ENCODE measurements at regions not wholly inside any gene's neighbourhood (a gene's known extent, or its start where the extent isn't known, plus 50 kb on each side); places are given as distances from the start of the nearest gene placed in this dataset.

DNA sequence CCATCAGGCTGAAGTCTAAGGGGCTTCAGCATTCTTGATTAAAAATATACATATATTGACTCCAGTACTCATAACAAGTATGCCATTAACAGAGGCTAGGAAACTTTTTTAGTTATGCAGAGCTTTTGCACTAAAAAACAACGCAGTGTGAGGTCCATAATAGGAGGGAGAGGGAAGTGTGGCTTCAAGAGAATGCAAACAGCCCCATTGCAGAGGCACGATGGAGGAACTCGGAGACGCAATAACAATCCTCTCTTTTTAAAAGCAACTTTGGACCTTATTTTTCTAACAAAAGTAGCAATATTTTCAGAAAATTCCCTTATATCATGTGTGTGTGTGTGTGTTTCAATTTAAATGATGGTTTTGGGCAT is 150.0 kb upstream of the PTCH1 start:
- Histone ChIP-seq H3K27ac (ENCODE audit: low read length) (no peak overlapping the region), H3K9me3 (ENCODE audit: control insufficient read depth in 1 of 2, low read length in 2 of 2) (no peaks in the 10 kb centered on the region), H3K36me3 (ENCODE audit: control insufficient read depth in 1 of 2, insufficient read depth in 2 of 2, low read length in 2 of 2) (no peaks in the 10 kb centered on the region), H3K27me3 (ENCODE audit: low read depth, low read length) (peaks cover 3% of the 10 kb centered on the region), H3K4me3 (ENCODE audit: low read depth in 1 of 2, low read length in 2 of 2) (no peak overlapping the region), H3K4me1 (ENCODE audit: control insufficient read depth in 1 of 2, insufficient read depth in 2 of 2, low read length in 2 of 2) (no peaks in the 10 kb centered on the region)

DNA sequence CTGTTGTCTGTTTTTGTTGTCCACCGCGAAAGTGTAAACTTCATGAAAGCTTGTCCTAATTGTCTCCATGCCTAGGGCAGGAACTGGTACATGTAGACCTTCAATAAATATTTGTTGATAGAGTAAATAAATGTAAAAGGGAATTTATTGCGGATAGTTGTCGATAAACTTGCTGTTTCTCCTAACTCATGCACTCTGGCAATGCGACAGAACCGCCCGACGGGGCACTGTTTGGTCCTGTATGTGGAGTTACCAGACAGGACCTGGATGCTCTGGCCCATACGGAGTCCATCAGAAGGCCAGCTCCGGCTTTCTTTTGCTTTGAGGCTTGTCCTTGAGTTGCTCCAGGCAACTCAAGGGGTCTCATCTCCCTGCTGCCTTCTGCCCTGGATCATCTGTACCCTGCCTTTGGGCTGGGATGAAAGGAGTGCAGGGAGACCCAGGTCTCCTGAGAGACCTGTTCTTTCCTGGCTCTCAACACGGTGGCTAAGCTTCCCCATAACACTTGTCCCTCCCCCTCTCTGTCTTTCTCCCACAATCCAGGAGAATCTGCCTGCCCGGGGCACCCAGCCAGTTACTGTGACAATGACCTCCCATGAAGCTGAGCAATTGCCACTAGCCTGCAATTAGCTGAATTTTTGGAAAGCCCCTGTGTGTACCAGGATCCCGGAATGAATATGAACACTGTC is 149.5 kb upstream of the PTCH1 start:
- no peak overlapping the region for H3K4me3 ChIP-seq (ENCODE audit: low read depth in 1 of 2, low read length in 2 of 2)
- peaks cover 3% of the 10 kb centered on the region for H3K27me3 ChIP-seq (ENCODE audit: low read depth, low read length)
- H3K9me3 ChIP-seq (ENCODE audit: control insufficient read depth in 1 of 2, low read length in 2 of 2), result no peaks in the 10 kb centered on the region
- H3K27ac ChIP-seq (ENCODE audit: low read length), result no peak overlapping the region
- H3K36me3 ChIP-seq (ENCODE audit: control insufficient read depth in 1 of 2, insufficient read depth in 2 of 2, low read length in 2 of 2), result no peaks in the 10 kb centered on the region
- no peaks in the 10 kb centered on the region for H3K4me1 ChIP-seq (ENCODE audit: control insufficient read depth in 1 of 2, insufficient read depth in 2 of 2, low read length in 2 of 2)

DNA sequence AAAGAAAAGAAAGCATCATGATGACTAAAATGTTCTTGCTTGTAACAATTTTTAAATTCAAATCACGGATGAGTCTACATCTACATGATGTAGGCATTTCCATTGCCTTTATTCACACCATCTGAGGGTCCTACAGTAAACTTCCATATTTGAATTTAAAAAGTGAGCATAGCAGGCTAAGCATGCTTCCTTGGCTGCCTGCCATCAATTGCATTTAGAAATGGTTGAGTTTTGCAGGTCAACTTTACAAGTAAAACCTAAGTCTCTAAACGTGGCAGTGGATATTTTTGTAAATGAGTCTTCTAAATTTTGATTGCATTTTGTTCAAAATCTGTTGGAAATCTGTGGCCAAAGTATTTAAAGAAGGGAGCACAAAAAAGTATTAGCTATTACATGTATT is 136.5 kb upstream of the PTCH1 start:
- no peaks in the 10 kb centered on the region for H3K9me3 ChIP-seq (ENCODE audit: control insufficient read depth in 1 of 2, low read length in 2 of 2)
- H3K27me3 ChIP-seq (ENCODE audit: low read depth, low read length), result no peaks in the 10 kb centered on the region
- no peak overlapping the region for H3K27ac ChIP-seq (ENCODE audit: low read length)
- H3K36me3 ChIP-seq (ENCODE audit: control insufficient read depth in 1 of 2, insufficient read depth in 2 of 2, low read length in 2 of 2), result no peaks in the 10 kb centered on the region
- H3K4me3 ChIP-seq (ENCODE audit: low read depth in 1 of 2, low read length in 2 of 2), result no peak overlapping the region
- H3K4me1 ChIP-seq (ENCODE audit: control insufficient read depth in 1 of 2, insufficient read depth in 2 of 2, low read length in 2 of 2), result no peaks in the 10 kb centered on the region

DNA sequence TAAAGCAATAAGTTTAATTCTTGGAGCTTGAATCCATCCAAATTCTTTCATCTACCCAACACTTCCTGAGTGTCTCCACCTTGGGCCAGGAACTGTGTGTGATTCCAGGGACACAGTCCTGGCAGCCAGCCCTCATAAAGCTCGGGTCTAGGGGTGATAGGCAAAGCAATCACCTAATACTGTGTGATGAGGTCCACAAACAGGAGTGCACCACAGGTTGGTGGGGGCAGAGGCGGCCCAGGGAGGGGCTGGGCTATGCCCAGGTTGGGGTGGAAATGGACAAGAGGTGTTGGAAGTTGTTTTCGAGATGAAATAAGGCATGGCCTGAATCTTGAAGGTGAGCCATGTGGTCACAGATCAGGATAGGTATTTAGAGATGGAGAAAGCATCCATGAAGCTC is 133.9 kb upstream of the PTCH1 start:
- Histone ChIP-seq H3K27me3 (ENCODE audit: low read depth, low read length) (no peaks in the 10 kb centered on the region), H3K4me3 (ENCODE audit: low read depth in 1 of 2, low read length in 2 of 2) (no peak overlapping the region), H3K4me1 (ENCODE audit: control insufficient read depth in 1 of 2, insufficient read depth in 2 of 2, low read length in 2 of 2) (no peaks in the 10 kb centered on the region), H3K9me3 (ENCODE audit: control insufficient read depth in 1 of 2, low read length in 2 of 2) (no peaks in the 10 kb centered on the region), H3K27ac (ENCODE audit: low read length) (no peak overlapping the region), H3K36me3 (ENCODE audit: control insufficient read depth in 1 of 2, insufficient read depth in 2 of 2, low read length in 2 of 2) (no peaks in the 10 kb centered on the region)

DNA sequence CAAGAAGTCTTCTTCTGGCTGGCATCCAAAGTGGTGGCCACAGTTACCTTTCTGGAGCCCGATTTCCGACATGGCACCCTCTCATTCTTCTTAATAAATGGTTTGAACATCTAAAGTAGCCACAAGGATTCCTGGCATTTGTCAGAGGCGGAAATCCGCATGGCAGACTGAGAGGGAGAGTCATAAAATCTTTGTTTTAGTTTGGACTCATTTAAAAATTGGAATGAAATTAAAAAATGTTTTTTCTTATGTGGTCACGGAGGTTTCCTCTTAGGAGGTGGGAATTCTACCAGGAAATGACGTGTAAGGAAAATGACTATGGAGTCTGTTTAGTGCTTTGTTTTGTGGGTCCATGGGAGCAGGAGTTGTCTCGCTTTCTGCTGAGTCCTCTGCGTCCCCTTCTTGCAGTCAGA is 133.0 kb upstream of the PTCH1 start:
- Histone ChIP-seq H3K27ac (ENCODE audit: low read length) (no peak overlapping the region), H3K36me3 (ENCODE audit: control insufficient read depth in 1 of 2, insufficient read depth in 2 of 2, low read length in 2 of 2) (no peaks in the 10 kb centered on the region), H3K27me3 (ENCODE audit: low read depth, low read length) (no peaks in the 10 kb centered on the region), H3K9me3 (ENCODE audit: control insufficient read depth in 1 of 2, low read length in 2 of 2) (no peaks in the 10 kb centered on the region), H3K4me3 (ENCODE audit: low read depth in 1 of 2, low read length in 2 of 2) (no peak overlapping the region), H3K4me1 (ENCODE audit: control insufficient read depth in 1 of 2, insufficient read depth in 2 of 2, low read length in 2 of 2) (no peaks in the 10 kb centered on the region)

DNA sequence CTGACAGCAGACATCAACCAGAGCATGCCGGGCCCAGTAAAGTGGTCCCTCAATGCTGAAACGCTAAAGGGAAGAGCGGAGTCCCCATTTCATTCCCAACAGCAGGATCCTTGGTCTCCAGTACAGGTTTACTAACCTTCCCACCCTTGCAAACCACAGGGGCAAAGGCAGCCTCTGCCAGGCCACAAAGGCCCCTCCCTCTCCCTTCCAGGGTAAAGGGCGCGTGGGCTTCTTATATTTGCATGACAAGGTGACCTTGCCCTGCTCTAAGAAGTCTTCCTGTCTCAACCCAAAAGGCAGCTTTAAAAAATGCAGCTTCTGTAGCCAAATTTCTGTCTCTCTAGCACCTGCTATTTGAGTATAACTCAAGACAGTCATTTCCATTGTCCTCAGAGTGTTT is 131.5 kb upstream of the PTCH1 start:
- Histone ChIP-seq H3K4me1 (ENCODE audit: control insufficient read depth in 1 of 2, insufficient read depth in 2 of 2, low read length in 2 of 2) (no peaks in the 10 kb centered on the region), H3K27me3 (ENCODE audit: low read depth, low read length) (no peaks in the 10 kb centered on the region), H3K4me3 (ENCODE audit: low read depth in 1 of 2, low read length in 2 of 2) (no peak overlapping the region), H3K36me3 (ENCODE audit: control insufficient read depth in 1 of 2, insufficient read depth in 2 of 2, low read length in 2 of 2) (no peaks in the 10 kb centered on the region), H3K9me3 (ENCODE audit: control insufficient read depth in 1 of 2, low read length in 2 of 2) (no peaks in the 10 kb centered on the region), H3K27ac (ENCODE audit: low read length) (no peak overlapping the region)

DNA sequence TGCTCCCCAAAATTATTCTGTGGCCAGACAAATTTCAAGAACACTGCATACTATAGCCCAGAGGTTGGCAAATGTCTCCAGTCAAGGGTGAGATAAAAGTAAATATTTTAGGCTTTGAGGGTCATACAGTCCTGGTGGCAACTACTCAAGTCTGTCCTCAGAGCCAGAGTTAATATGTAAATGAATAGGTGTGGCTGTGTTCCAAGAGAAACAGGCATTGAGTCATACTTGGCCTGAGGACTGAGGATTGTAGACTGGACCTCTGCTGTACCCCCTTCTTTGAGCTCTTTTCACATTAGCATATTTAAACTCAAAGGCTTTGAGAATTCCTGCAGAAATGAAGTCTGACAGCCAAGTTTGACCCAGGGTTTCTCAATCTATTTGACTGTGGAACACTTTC is 129.2 kb upstream of the PTCH1 start:
- H3K4me1 ChIP-seq (ENCODE audit: control insufficient read depth in 1 of 2, insufficient read depth in 2 of 2, low read length in 2 of 2), result no peaks in the 10 kb centered on the region
- no peaks in the 10 kb centered on the region for H3K27me3 ChIP-seq (ENCODE audit: low read depth, low read length)
- no peak overlapping the region for H3K4me3 ChIP-seq (ENCODE audit: low read depth in 1 of 2, low read length in 2 of 2)
- H3K36me3 ChIP-seq (ENCODE audit: control insufficient read depth in 1 of 2, insufficient read depth in 2 of 2, low read length in 2 of 2), result no peaks in the 10 kb centered on the region
- H3K27ac ChIP-seq (ENCODE audit: low read length), result no peak overlapping the region
- peaks cover 0 to 3% of the 10 kb centered on the region in 2 donors for H3K9me3 ChIP-seq (ENCODE audit: control insufficient read depth in 1 of 2, low read length in 2 of 2)

DNA sequence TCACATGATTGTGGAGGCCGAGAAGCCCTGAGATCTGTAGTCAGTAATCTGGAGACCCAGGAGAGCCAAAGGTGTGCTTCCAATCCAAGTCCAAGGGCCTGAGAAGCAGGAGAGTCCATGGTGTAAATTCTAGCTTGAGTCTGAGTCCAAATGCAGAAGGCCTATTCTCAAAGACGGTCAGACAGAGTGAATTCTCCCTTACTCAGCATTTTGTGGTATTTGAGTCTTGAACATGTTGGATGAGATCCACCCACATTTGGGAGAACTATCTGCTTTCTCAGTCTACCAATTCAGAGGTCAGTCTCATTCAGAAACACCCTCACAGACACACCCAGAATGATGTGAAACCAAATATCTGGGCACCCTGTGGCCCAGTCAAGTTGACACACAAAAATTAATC is 128.8 kb upstream of the PTCH1 start:
- peaks cover 0 to 3% of the 10 kb centered on the region in 2 donors for H3K9me3 ChIP-seq (ENCODE audit: control insufficient read depth in 1 of 2, low read length in 2 of 2)
- H3K36me3 ChIP-seq (ENCODE audit: control insufficient read depth in 1 of 2, insufficient read depth in 2 of 2, low read length in 2 of 2), result no peaks in the 10 kb centered on the region
- no peak overlapping the region for H3K4me3 ChIP-seq (ENCODE audit: low read depth in 1 of 2, low read length in 2 of 2)
- H3K27me3 ChIP-seq (ENCODE audit: low read depth, low read length), result no peaks in the 10 kb centered on the region
- H3K27ac ChIP-seq (ENCODE audit: low read length), result no peak overlapping the region
- H3K4me1 ChIP-seq (ENCODE audit: control insufficient read depth in 1 of 2, insufficient read depth in 2 of 2, low read length in 2 of 2), result no peaks in the 10 kb centered on the region

DNA sequence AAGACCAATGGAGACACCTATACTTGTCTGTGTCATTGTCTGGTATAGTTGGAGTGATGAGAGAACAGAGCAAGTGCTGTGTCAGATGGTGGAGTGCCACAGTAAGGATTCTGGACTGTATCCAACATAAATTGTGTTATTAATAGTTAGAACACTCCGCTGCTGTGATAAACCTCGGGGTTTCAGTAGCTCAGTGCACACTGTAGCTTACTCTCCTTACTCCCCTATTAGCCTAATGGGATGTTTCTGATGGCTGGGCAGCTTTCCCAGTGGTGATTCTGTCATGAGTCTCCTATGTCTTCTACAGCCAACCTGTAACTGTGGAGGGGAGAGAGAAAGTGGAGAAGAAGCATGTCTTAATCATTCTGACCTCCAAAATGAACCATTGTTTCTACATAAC is 127.6 kb upstream of the PTCH1 start:
- Histone ChIP-seq H3K36me3 (ENCODE audit: control insufficient read depth in 1 of 2, insufficient read depth in 2 of 2, low read length in 2 of 2) (no peaks in the 10 kb centered on the region), H3K4me3 (ENCODE audit: low read depth in 1 of 2, low read length in 2 of 2) (no peak overlapping the region), H3K27ac (ENCODE audit: low read length) (no peak overlapping the region), H3K27me3 (ENCODE audit: low read depth, low read length) (no peaks in the 10 kb centered on the region), H3K9me3 (ENCODE audit: control insufficient read depth in 1 of 2, low read length in 2 of 2) (peaks cover 0 to 3% of the 10 kb centered on the region in 2 donors), H3K4me1 (ENCODE audit: control insufficient read depth in 1 of 2, insufficient read depth in 2 of 2, low read length in 2 of 2) (no peaks in the 10 kb centered on the region)

DNA sequence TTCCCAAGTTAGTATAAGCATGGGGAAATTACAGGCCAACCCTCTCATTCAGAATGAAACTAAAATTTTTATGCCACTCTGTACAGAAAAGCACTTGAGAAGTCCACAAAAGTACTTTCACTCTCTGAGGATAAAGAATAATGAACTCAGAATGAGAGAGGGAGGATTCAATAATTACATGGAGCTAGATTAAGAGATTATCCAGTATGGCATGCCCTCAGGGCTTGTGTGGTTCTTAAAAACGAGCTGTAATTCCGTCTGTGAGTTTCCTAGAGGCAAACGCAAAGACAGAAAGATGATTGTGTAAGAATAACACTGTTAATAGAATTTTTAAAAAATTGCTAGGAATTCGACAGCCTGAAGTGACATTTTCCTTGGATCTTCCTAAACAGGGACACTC is 126.8 kb upstream of the PTCH1 start:
- Histone ChIP-seq H3K36me3 (ENCODE audit: control insufficient read depth in 1 of 2, insufficient read depth in 2 of 2, low read length in 2 of 2) (no peaks in the 10 kb centered on the region), H3K27ac (ENCODE audit: low read length) (no peak overlapping the region), H3K9me3 (ENCODE audit: control insufficient read depth in 1 of 2, low read length in 2 of 2) (peaks cover 0 to 3% of the 10 kb centered on the region in 2 donors), H3K4me1 (ENCODE audit: control insufficient read depth in 1 of 2, insufficient read depth in 2 of 2, low read length in 2 of 2) (no peaks in the 10 kb centered on the region), H3K4me3 (ENCODE audit: low read depth in 1 of 2, low read length in 2 of 2) (no peak overlapping the region), H3K27me3 (ENCODE audit: low read depth, low read length) (no peaks in the 10 kb centered on the region)

DNA sequence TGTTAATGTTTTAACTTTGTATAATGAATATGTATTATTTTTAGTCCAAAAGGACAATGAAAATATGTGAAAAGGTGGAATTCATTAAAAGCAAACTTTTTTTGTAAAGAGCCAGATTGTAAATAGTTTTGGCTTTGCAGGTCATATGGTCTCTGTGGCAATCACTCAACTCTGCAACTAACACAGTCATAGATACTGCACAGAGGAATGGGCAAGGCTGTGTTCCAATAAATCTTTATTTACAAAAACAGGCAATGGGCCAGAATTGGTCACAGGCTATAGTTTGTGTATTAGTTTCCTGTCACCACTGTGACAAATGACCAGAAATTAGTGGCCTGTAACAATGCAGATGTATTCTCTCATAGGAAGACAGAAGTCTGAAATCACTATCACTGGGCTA is 125.4 kb upstream of the PTCH1 start:
- Histone ChIP-seq H3K27me3 (ENCODE audit: low read depth, low read length) (no peaks in the 10 kb centered on the region), H3K4me3 (ENCODE audit: low read depth in 1 of 2, low read length in 2 of 2) (no peak overlapping the region), H3K27ac (ENCODE audit: low read length) (no peak overlapping the region), H3K4me1 (ENCODE audit: control insufficient read depth in 1 of 2, insufficient read depth in 2 of 2, low read length in 2 of 2) (no peaks in the 10 kb centered on the region), H3K9me3 (ENCODE audit: control insufficient read depth in 1 of 2, low read length in 2 of 2) (peaks cover 0 to 6% of the 10 kb centered on the region in 2 donors), H3K36me3 (ENCODE audit: control insufficient read depth in 1 of 2, insufficient read depth in 2 of 2, low read length in 2 of 2) (no peaks in the 10 kb centered on the region)

DNA sequence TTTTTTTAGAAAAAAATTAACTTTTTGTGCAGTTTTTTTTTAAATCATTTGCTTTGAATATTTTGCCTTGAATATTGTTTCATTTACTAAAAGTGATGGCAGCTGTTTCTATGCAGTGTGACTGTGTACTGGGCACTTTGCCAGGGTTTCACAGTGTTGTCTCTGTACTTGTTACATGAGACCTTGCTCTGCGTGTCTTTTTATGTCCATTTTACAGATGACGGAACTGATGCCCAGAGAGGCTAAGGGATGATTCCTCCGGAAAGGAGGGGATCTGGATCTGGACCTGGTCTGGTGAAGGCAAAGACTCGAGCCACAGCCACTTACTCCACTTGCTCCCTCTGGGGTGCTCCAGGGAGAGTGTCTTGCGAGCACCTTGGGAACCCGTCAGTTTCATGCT is 124.8 kb upstream of the PTCH1 start:
- Histone ChIP-seq H3K4me1 (ENCODE audit: control insufficient read depth in 1 of 2, insufficient read depth in 2 of 2, low read length in 2 of 2) (no peaks in the 10 kb centered on the region), H3K36me3 (ENCODE audit: control insufficient read depth in 1 of 2, insufficient read depth in 2 of 2, low read length in 2 of 2) (no peaks in the 10 kb centered on the region), H3K9me3 (ENCODE audit: control insufficient read depth in 1 of 2, low read length in 2 of 2) (peaks cover 0 to 6% of the 10 kb centered on the region in 2 donors), H3K27me3 (ENCODE audit: low read depth, low read length) (no peaks in the 10 kb centered on the region), H3K4me3 (ENCODE audit: low read depth in 1 of 2, low read length in 2 of 2) (no peak overlapping the region), H3K27ac (ENCODE audit: low read length) (no peak overlapping the region)
